DMS53 (cell line): ENCODE measurements at regions not wholly inside any gene's neighbourhood (a gene's known extent, or its start where the extent isn't known, plus 50 kb on each side); places are given as distances from the start of the nearest gene placed in this dataset.
A peak's percentile ranks its signal among the peaks of the same experiment; 100 is the strongest.

Experiments
- DNase-seq: peaks from one replicate; lab custom pipeline; 2025; lab: John Stamatoyannopoulos, UW

DNA sequence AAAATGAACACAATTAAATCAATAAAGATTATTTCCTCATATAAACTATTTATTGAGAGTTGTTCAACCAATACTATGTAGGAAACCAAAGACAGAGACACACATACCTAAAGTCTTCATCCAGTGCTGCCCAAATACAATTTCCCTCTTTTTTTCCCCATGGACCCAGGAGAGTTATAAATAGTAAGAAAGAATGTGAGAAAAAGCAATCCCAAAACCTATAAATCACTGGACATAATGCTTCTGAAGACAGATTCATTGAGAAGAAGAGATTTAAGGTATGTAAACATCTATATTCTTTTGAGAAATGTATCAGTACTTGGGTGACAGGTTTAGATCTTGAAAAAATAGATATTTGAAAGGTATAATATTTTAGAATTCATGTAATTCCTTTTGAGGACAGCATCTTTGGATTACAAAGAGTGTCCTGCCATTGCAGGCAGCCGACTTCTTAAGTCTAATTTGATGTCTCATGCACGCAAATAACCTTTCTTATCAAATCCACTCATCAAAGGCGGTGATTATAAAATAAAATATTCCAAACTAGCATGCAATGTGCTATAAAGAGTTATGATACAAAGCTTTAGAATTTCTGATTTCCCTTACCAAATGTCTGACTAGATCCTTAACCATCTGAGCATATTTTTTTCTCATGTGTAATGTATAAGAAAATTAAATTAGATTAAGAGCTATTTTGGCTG lies 739.4 kb downstream of the LIG4 start:
- DNase-seq = no peak

DNA sequence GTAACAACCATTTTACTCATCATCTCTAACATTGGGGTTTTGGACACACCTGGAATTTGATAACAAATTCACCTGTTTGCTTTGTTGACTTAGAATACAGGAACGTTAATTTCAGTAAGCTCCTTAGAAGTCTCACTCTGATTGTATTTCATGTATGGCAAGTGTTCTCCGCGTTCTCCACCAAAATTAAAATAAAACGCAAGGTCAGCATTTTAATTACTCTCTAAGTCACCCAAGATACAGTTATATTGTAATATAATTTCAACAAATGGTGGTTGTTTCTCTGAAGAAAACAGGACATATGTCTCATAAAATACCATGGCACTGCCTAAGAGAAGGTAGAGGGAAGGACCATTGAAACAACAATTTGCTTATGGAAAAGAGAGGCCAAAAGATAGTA lies 742.1 kb downstream of the LIG4 start:
- no peak for DNase-seq

DNA sequence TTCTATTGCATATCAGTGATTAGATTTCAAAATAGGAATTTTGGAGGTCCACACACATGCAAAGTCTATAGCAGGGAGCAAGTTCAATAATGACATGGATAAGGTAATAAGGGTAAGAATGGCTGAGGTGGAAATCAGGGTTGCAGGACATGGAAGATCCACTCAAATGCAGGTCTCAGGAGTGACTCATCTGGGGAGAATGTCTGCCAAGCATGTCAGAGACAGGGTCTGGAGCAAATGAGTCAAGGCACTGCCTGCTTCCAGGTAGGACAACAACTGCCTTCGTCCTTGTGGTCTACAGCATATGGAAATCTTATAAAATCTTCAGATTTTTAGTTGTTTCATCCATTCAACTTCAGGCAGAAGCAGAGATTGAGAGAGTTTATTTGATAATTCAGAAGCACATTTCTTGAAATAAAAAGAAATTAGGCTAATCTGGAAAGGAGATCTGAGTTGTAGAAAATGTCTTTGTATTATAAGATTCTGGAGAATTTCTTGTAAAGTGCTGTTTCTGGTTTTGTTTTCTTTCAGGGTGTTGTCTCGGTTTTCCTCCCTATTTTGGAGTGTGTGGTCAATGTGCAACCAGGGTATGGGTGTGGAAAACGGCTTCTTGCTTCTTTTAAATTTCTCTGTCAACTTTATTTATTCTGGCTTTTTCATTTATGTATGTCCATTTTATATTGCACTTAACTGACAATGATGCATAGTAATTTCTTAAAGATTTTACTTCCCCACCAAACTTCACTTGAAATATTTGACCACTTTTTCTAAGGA lies 748.8 kb downstream of the LIG4 start:
- peak; percentile 3 for DNase-seq

DNA sequence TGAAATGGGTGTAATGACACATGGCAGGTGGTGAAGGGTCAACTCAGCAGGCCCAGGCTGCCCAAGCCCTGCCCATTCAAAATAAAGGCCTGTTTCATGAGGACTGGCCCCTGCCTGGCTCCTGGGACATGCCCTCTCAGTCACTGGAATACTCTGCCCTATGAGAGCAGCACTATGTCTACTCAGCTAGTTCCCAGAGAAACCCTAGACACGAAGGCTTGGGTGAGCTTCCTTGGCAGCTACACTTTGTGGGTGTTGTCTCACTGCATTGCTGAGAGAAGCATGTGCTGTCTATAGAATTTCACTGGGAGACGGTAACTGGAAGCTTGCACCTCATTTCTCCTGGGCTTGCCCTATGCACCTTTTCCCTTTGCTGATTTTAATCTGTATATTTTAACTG lies 752.8 kb downstream of the LIG4 start:
- no peak for DNase-seq

DNA sequence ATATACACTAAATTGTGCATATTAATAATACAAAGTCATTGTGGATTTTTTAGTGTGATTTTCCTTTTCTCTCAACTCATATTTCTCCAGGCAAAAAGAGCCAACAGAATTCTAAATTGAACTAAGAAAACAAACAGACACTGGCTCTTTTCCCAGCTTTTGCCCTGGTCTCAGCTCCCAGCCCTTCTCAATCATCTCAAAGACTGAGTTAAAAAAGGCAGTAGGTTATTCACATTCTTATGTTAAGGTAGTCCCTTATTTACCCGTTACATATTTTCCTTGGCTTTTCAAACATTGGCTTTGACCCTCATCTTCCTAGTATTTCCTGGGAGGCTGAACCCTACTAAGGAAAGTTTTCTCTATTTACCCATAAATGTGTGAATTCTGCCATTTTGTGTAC lies 753.6 kb downstream of the LIG4 start:
- no peak for DNase-seq

DNA sequence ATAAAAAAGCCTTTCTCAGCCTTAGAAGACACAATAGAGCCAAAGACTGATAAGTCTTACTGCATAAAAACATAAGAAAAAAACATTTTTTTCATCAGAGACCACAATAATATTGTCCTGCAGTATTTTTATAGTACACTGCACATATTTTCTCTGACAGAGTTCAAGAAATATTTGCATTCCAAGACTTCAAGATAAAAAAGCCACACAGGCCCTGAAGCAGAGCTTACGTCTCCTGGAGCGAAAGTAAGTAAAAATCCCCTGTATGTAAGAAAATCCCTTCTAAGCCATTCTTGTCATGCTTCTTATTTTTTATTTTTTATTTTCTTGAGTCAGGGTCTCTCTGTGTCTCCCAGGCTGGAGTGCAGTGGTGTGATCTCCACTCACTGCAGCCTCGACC lies 755.9 kb downstream of the LIG4 start:
- DNase-seq = no peak

DNA sequence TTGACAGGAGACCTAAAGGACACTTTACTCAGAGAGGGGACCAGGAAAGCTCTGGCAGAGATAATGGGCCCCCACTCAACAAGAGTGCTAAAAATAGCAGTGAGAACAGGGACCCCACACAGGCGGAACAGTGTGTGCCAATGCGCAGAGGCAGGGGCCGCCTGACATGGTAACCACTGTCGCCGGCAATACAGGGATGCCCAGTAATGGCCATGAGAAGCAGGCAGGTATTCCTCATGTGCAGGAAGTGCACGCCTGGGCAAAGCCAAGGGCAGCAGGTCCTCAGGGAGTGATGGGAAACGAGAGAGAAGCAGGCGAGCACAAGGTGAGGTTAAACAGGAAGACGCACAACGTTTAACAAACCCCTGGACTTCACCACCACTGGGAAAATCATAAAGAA lies 757.1 kb downstream of the LIG4 start:
- peak; percentile 10 for DNase-seq

DNA sequence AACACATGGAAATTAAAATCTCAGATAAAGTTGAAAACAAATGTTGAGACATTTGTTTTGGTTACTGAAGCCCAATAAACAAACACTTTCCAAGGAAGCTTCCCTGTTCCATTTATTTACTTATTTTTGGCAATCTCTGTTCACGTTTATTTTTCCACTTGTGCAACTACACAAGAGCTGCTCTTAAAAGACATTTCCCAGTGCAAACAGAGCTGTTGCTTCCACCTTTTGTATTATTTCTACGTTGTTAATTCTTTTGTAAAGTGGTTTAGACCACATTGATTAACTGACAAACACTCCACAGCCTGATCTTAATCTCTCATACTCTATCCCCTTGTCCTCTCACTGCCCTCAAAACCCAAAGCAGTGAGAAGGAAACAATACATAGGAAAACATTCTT lies 757.6 kb downstream of the LIG4 start:
- DNase-seq = peak; percentile 66

DNA sequence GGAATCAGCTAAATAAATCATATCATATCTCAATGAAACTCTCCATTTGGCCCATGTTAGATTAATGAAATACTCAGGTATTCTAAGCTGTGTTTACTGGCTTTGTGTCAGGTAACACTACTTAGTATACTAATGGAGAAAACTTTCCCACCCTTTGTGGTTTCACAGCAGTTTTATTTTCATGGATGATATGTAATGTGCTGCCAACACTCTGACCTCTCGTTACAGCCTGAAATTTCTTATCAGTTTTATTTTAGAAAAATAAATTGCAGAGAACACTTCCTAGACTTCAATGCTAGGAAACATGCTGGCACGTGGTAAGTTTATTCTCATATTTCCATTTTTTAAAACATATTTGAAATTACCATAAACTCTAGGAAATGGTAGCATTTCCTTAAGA lies 758.9 kb downstream of the LIG4 start:
- no peak for DNase-seq

DNA sequence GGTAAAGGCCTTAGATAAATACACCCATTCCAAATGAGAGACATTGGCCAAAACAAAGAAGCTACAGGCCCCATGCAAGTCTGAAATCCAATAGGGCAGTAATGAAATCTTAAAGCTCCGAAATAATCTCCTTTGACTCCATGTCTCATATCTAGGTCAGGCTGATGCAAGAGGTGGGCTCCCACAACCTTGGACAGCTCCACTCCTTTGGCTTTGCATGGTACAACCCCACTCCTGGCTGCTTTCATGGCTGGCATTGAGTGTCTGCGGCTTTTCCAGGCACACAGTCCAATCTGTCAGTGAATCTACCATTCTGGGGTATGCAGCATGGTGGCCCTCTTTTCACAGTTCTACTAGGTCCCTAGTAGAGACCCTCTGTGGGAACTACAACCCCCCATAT lies 762.5 kb downstream of the LIG4 start:
- DNase-seq = no peak

DNA sequence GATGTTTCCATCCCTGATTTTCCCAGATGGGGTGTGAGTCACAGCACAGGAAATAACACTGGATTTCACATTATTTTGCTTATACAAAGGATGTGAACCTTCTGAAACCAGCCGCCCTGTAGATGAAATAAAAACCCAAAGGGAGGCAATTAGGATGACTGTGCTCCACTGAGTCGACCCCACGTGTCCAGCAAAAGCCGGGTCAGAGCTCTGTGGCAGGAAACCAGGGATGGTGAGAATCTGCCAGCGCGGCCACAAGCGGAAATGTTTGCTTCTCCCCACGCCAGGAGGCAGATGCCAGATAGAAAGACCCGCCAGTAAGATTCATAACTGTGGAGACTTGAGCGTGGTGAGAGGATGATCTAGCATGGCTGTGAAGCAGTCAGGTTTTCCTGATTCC lies 764.4 kb downstream of the LIG4 start:
- no peak for DNase-seq

DNA sequence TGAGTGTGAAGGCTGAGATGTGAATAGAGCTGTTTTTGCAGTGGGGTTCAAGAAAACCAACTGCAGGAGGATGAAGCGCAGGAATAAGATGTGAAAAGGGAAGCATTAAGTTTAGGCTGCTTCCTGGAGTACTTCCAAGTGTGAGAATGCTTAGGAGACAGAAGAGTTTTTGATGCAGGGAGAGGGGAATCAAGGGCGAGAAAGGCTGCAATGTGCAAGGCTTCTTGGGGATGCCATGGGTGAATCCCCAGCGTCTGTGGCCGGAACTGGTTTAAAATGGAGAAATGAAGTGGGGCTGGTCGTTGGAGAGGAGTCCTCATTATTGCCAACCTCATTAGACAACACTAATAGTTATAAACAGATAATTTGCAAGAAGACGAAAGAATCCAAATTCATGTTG lies 764.9 kb downstream of the LIG4 start:
- no peak for DNase-seq

DNA sequence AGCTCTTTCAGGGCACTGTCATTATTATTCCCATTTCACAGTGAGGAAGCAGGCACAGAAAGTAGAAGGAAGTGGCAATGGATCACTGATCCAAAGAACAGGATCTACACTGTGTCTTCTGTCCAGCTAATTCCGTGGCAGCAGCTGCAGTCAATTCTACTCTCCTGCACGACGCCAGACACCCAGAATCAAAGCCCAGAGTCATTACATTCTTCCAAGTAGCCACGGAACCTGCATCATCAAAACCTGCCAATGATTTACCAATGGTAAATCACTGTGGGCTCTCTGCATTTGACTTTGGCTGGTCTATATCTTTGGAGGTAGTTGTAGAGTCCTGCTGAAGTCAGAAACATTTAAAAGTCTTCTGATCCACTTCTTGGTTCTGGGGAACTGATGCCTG lies 767.7 kb downstream of the LIG4 start:
- no peak for DNase-seq

DNA sequence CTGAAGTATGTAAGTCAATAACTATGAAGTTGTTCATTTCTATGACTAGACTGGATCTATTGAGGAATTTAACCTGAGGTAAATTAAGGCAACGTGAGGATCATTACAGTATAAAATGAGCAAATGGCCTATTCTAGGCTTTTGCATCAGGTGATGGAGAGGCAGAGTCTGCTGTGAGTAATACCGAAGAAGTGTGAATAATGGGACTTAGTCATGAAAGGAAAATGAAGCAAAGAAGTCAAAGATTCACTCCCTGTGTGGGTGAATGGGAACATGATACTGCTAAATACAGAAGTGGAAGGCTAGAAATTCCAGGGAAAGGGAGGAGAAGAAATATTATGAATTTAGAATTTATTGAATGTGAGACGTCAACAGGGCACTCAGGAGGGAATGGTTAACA lies 774.1 kb downstream of the LIG4 start:
- no peak for DNase-seq

DNA sequence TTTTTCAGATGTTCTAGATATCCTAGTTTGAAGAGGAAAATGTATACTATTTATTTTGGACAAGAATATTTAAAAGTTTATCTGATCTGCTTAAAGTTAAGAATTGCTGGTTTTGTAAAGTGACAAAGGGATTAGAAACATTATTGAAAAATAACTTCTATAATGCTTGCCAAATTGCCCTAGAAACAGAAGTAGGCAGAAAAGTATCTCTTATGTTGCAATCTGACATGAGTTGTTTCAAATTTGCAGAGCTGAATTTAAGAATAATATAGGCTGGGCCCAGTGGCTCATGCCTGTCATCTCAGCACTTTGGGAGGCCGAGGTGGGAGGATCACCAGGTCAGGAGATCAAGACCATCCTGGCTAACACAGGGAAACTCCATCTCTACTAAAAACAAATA lies 777.1 kb downstream of the LIG4 start:
- no peak for DNase-seq

DNA sequence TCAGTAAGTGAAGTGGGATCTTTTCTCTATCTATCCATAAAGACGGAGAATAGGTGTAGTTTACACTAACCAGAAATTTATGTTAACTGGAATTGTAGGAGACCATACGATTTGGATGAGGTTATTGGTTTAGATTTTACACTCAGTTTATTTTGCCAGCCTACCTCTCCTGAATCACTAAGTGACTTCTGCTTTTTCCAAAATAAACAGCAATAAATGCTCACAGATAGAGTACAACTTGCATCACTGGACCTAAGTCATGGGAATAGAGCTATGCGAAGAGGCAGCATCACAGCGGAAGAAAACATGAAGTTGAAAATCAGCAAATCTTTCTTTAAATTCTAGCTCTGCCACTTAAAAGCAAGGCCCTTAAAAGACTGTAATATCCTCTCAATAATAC lies 781.0 kb downstream of the LIG4 start:
- no peak for DNase-seq

DNA sequence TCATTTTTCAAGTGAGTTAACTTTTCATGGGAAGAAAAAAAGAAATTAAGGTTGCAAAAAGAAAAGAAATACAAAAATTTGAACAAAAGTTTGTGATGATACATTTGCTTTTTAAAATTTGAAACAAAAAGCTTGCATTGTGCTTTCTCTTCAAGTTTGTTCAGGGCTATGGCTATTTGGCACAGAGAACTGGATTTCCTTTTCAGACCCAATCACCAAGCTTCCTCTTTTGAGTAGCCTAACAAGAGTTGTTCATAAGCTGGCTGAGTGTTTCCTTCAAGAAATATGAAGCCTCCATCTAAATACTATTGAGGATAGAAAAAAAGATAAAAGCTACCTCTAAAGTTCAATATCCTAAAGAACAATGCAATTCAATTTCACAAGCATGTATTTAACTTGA lies 787.8 kb downstream of the LIG4 start:
- no peak for DNase-seq

DNA sequence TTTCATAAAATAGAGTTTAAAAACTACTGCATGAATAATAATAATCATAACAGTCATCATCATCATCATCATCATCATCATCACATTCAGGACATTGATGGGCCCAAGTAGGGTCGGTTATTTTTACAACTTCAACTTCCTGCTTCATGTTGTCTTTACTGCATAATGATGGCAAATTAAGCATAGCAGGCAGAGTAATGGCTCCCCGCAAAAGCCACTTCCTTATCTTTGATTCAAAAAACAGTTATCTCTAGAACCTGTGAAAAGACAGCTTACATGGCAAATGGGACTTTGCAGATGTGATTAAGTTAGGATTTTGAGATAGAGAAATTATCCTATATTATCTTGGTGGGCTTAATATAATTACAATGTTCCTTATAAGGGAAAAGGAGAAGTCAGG lies 792.9 kb downstream of the LIG4 start:
- no peak for DNase-seq

DNA sequence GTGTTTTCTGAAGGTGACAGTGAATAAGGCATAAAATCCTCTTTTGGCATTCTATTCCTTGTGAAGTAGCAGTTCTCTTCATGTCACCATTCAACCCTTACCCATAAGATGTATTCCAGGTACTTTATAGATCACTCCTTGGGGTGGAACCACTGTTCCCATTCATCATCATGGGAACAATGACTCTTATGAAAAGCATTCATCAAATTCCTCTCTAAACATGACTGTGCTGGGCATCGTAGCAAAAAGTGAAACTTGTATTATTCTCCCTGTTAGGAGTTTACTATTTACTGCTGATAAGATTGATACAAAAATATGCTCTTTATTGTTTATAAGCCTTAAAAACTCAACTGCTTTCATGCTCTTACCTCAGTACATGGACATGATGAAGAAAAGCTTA lies 793.4 kb downstream of the LIG4 start:
- DNase-seq = no peak

DNA sequence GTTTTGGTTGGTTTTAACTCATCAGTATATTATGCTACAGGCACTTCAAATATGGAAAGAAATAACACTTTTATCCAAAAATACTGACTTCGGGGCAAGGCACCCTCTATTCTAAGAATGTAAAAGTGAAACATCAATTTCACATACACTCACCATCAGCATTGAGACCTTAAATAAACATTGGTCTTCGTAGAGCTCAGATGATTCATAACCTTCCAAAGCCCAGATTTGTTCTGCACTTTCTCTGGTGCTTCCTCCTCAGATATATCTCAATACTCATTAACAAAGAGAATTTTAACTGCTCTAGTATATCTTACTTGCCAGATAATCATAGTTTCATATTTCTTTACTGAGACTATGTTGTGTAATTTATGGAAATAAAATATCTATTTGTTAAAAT lies 794.3 kb downstream of the LIG4 start:
- peak; percentile 15 for DNase-seq

DNA sequence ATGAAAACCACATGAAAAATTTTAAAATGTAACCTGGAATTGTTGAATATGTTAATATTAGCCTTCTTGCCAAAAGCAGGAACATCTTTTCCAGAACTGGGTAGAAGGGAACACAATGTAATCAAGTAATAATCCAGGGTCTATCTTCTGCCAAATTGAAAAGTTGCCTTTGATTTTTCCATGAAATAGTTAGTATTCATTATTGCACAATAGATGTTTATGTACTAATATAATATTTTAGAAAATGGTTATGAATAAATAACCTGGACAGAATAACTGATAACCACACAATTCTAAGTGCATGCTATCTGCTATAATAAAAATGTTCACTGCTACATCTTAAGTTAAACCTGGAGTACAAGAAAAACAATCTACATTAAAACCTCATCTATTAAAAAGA lies 802.3 kb downstream of the LIG4 start:
- no peak for DNase-seq

DNA sequence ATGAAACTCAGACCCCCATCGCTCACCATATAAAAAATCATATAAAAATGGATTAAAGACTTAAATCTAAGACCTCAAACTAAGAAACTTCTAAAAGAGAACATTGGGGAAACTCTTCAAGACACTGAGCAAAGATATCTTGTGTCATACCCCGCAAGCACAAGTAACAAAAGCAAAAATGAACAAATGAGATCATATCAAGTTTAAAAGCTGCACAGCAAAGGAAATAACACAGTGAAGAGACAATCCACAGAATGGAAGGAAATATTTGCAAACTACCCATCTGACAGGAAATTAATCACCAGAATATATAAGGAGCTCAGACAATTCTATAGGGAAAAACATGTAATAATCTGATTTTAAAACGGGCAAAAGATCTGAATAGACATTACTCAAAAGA lies 808.3 kb downstream of the LIG4 start:
- no peak for DNase-seq

DNA sequence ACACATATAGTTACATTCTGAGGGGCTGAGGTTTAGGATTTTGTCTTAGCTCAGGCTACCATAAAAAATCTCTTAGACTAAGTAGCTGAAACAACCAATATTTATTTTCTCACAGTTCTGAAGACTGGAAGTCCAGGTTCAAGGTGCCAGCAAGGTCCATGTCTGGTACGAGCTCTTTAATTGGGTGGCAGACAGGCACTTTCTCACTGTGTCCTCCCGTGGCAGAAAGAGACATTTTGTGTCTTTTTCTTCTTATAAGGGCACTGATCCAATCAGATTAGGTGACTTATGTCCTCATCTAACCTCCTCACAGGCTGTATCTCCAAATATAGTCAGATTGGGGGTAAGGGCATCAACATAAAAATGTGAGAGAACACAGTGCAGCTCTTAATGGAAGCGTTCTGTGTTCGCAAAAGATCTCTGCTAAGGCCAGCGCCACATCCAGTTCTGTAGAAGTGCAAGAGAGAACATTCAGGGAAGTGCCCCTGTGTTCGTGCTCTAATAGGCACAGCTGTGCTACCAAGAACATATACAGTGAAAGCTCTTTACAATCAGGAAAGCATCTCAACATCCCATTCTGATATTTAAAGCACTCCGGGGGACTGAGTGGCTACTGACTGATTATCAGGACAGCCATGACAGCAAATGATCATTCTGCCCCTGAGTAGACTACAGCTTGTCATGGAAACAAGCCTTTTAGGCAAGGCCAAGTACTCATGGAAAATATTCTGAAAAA lies 819.2 kb downstream of the LIG4 start:
- DNase-seq = no peak
